A673 (cell line): ENCODE measurements at regions not wholly inside any gene's neighbourhood (a gene's known extent, or its start where the extent isn't known, plus 50 kb on each side); places are given as distances from the start of the nearest gene placed in this dataset.

Experiments used
- EZH2 ChIP-seq: fragments of 200-600 bp; sonication (generic); IDR thresholded peaks from 2 replicates; pipeline ENCODE4 v1.6.1; 2017; ENCODE audit warnings: borderline replicate concordance, low read depth, mild to moderate bottlenecking, mixed read lengths, antibody characterized with exemption, low read length; ENCODE audit not compliant: poor library complexity, severe bottlenecking
- TF ChIP-seq, protein P1 (sequence below): fragments of 300-800, 200-600 bp; sonication (generic); conservative IDR thresholded peaks from 2 replicates; pipeline ENCODE4 v1.5.1; 2017; ENCODE audit warnings: low read depth, mild to moderate bottlenecking, antibody characterized with exemption, low read length, moderate library complexity, mixed read lengths

DNA sequence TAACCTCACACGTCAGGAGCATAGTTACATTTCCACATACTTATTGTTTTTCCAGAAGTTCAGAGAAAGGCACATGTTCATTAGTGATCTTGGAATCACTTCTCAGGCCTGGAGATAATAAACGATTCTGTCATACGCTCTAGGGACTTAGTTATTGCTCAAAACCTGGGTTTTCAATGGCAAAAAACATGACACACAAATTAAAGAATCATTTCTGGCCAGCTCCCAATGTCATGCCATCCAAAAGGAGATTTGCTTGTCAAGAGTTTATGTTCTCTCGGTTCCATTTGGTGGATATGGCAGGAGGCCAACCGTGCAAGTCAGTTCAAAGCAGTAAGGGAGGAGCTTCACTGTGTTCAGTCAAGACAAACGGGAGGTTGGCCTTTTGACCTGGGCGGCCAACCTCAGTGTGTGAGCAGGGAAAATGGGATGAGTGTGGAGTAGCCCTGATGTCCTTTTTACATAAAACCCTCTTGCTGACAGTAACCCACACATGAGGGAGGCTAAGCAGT is 123.4 kb downstream of the NXNL2 start:
- TF ChIP-seq, protein P1, sequence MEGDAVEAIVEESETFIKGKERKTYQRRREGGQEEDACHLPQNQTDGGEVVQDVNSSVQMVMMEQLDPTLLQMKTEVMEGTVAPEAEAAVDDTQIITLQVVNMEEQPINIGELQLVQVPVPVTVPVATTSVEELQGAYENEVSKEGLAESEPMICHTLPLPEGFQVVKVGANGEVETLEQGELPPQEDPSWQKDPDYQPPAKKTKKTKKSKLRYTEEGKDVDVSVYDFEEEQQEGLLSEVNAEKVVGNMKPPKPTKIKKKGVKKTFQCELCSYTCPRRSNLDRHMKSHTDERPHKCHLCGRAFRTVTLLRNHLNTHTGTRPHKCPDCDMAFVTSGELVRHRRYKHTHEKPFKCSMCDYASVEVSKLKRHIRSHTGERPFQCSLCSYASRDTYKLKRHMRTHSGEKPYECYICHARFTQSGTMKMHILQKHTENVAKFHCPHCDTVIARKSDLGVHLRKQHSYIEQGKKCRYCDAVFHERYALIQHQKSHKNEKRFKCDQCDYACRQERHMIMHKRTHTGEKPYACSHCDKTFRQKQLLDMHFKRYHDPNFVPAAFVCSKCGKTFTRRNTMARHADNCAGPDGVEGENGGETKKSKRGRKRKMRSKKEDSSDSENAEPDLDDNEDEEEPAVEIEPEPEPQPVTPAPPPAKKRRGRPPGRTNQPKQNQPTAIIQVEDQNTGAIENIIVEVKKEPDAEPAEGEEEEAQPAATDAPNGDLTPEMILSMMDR: no peak
- TF ChIP-seq EZH2: no peak
